Lower leg skin (tissue), 4 donors: ENCODE measurements at regions not wholly inside any gene's neighbourhood (a gene's known extent, or its start where the extent isn't known, plus 50 kb on each side); places are given as distances from the start of the nearest gene placed in this dataset.

ENCODE experiments used
- DNase-seq, 2 donors: peaks; one replicate each; pipeline ENCODE4 v3.0.0-alpha.2; 2019; ENCODE audit warnings: low spot score in 2 of 2
- H3K4me3 ChIP-seq: fragments of 200-600 bp; sonication (generic); 2 replicates; pipeline ENCODE4 v1.5.1; 2017; ENCODE audit warnings: mild to moderate bottlenecking, low read depth; ENCODE audit not compliant: poor library complexity, severe bottlenecking
- POLR2A ChIP-seq, 2 donors: fragments of 450-650 bp; IDR thresholded peaks; one replicate each; pipeline ENCODE4 v1.6.1; 2016 to 2017; ENCODE audit warnings: antibody characterized with exemption in 2 of 2, mild to moderate bottlenecking in 1 of 2, moderate library complexity in 1 of 2
- WGBS, 2 donors: methylation state at CpG; one replicate each; pipeline ENCODE4 v1.1.5; 2018; 5-methylcytosine and 5-hydroxymethylcytosine counted together
- intact Hi-C: fragments of 100-400 bp; cut with DNase I; formaldehyde crosslinking; loops from one replicate; pipeline ENCODE4 v1.15.0; 2023; ENCODE audit warnings: low total_unique reads
- TF ChIP-seq, protein P1 (sequence below), 3 donors: fragments of 450-650 bp; IDR thresholded peaks; one replicate each; pipeline ENCODE4 v1.5.1; 2016; ENCODE audit warnings: antibody characterized with exemption in 3 of 3, mild to moderate bottlenecking in 3 of 3, moderate library complexity in 2 of 3

DNA sequence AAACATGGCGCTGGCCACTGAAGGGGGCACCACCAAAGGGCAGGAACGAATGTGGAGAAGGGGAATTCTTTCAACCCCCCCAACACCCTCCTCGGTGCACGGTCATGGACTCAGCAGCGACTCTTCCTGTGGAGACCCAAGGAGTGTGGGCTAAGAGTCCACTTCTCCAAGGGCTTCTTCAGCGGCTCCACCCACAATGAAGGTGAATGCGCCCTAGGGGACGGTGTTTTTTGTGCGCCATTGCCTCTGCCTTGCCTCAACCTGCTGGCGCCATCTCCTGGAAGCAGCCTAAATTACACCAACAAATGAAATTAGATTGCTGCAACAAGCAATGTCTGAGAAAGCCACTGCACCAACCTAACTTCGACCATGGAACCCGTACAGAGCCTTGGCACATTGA, 169.2 kb upstream of the MAGEB18 start:
- no peak for TF ChIP-seq POLR2A (IDR thresholded peaks at IDR 0.05)
- TF ChIP-seq, protein P1, sequence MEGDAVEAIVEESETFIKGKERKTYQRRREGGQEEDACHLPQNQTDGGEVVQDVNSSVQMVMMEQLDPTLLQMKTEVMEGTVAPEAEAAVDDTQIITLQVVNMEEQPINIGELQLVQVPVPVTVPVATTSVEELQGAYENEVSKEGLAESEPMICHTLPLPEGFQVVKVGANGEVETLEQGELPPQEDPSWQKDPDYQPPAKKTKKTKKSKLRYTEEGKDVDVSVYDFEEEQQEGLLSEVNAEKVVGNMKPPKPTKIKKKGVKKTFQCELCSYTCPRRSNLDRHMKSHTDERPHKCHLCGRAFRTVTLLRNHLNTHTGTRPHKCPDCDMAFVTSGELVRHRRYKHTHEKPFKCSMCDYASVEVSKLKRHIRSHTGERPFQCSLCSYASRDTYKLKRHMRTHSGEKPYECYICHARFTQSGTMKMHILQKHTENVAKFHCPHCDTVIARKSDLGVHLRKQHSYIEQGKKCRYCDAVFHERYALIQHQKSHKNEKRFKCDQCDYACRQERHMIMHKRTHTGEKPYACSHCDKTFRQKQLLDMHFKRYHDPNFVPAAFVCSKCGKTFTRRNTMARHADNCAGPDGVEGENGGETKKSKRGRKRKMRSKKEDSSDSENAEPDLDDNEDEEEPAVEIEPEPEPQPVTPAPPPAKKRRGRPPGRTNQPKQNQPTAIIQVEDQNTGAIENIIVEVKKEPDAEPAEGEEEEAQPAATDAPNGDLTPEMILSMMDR (IDR thresholded peaks at IDR 0.05): no peak
- WGBS, 2 donors: 40 to 68% methylated on average over 7 to 12 of the region's 12 CpGs
- intact Hi-C loops: no loop called here
- peak in 1 of 2 donors; percentile 74 for DNase-seq
- no peak overlapping the region for H3K4me3 ChIP-seq

DNA sequence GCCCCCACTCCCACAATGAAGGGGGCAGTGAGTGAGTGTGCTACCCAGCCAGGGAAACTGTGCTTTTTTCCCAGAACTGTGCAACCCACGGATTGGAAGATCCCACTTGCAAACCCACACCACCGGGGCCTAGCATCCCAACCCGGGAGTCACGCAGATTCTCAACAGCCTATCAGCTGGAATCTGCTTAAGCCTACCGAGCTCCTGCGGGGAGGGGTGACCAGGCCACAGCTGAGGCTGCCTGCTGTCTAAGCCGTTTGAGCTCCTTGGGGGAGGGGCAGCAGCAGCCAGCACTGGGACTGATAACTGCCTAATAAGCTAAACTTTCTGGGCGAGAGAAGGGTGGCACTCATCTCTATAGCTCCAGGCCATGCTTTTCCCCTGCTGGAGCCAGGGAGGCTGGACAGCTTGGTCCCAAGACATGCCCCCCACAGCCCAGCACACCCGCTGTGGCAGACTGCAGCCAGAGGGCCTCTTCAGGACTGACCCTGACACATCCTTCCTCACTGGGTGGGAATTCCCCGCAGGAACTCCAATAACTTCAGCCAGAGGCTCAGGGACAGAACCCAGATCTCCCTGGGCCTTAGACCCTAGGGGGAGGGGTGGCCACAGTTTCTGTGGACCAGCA, 161.3 kb upstream of the MAGEB18 start:
- intact Hi-C loops: no loop called here
- no peak for DNase-seq
- H3K4me3 ChIP-seq: no peak overlapping the region
- 80% methylated on average over 10 of the region's 10 CpGs; no CpG with 5 or more reads in 1 of the 2 donors for WGBS, 2 donors
- TF ChIP-seq, protein P1 (IDR thresholded peaks at IDR 0.05): no peak
- no peak for TF ChIP-seq POLR2A (IDR thresholded peaks at IDR 0.05)

DNA sequence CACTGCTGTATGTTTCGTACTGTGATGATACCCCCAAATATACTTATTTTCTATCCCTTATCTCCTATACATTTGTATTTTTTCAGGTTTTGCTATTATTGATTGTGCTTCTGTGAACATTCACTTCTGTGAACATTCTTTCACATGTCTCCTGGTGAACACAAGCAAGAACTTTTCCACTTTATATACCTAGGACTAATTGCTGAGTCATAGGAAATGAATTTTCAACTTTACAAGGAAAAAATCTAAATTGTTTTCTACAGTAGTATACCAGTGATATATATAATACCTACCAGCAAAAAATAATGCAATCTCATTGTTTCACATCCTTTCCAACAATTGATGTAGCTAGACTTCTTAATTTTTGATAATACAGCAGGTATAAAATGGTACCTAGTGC, 139.5 kb upstream of the MAGEB18 start:
- no peak overlapping the region for H3K4me3 ChIP-seq
- no peak for DNase-seq
- WGBS, 2 donors: 89 to 90% methylated on average over 1 of the region's 1 CpG
- intact Hi-C loops: no loop called here
- no peak for TF ChIP-seq POLR2A (IDR thresholded peaks at IDR 0.05)
- TF ChIP-seq, protein P1 (IDR thresholded peaks at IDR 0.05): no peak

DNA sequence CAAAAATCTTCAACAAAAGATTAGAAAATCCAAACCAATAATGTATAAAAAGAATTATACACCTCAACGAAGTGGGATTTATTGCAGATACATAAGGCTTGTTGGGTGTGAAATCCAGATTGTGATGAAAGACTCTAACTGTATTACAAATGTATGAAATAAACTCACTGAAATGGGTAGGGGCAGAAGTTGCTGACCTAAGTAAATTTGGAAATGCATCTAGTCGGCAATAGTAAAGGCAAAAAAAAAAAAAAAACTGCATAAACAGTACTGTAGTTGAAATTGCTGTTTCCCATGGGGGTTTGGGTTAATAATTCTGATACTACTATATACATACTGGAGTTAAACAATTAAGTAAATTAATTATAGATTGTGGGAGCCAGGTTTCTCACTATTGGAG, 130.7 kb upstream of the MAGEB18 start:
- TF ChIP-seq, protein P1 (IDR thresholded peaks at IDR 0.05): no peak
- TF ChIP-seq POLR2A (IDR thresholded peaks at IDR 0.05): no peak
- no peak overlapping the region for H3K4me3 ChIP-seq
- WGBS, 2 donors: 62 to 82% methylated on average over 2 of the region's 2 CpGs
- DNase-seq: no peak
- intact Hi-C loops: no loop called here

DNA sequence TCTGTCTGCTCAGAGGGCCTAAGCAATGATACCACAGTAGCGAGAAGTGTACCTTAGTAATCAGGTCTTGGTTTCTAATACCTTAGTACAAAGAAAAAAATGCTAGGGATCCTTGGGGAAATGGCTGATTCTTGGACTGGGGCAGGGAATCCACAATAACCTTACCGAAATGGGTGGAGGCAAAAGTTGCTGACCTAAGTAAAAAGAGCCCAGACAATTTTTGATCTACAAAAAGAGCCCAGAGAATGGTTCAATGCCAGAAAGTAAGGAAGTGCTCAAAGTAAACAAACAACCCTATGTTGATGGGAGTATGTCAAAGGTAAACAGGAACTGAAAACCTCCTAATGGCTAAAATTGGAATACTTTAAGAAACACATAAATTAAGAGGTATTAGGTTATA, 130.1 kb upstream of the MAGEB18 start:
- DNase-seq: no peak
- WGBS, 2 donors: 67 to 82% methylated on average over 2 of the region's 2 CpGs
- intact Hi-C loops: no loop called here
- TF ChIP-seq, protein P1 (IDR thresholded peaks at IDR 0.05): no peak
- no peak for TF ChIP-seq POLR2A (IDR thresholded peaks at IDR 0.05)
- no peak overlapping the region for H3K4me3 ChIP-seq

DNA sequence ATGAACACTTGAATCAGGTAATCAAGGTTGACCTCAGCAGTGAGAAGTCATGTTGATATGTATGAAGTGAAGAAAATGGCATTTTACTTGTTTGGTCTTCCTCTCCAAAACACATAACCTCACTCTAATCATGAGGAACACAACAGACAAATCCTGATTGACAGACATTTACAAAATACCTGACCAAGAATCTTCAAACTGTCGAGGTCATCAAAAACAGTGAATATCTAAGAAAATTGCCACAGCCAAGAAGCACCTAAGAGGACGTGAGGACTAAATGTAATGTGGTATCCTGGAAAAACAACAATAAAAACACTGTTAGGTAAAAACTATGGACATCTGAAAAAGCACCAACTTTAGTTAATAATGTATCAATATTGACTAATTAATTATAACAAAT, 129.5 kb upstream of the MAGEB18 start:
- 66 to 76% methylated on average over 2 of the region's 2 CpGs for WGBS, 2 donors
- intact Hi-C loops: no loop called here
- no peak for DNase-seq
- H3K4me3 ChIP-seq: no peak overlapping the region
- TF ChIP-seq, protein P1 (IDR thresholded peaks at IDR 0.05): no peak
- TF ChIP-seq POLR2A (IDR thresholded peaks at IDR 0.05): no peak
